Pancreas (tissue), 10 donors: ENCODE measurements at regions not wholly inside any gene's neighbourhood (a gene's known extent, or its start where the extent isn't known, plus 50 kb on each side); places are given as distances from the start of the nearest gene placed in this dataset.

Source experiments
- ATAC-seq, 4 donors: fragments of 200-7000 bp; cut with Tn5 transposase; one replicate each; pipeline versions ENCODE4 v1.8.0 to v1.9.1; 2020; ENCODE audit warnings: mild to moderate bottlenecking in 4 of 4, moderate library complexity in 4 of 4
- DNase-seq, 6 donors: peaks; one replicate each; pipeline ENCODE4 v3.0.0-alpha.2; 2020
- FAIRE-seq: peaks from 2 replicates; lab custom pipeline; 2012; peaks lifted over from hg19 to GRCh38; lab: Jason Lieb, UNC
- H3K27ac ChIP-seq, 4 donors: fragments of 200-600 bp; sonication (generic); 1 replicate in 3 of 4; 2 replicates in 1 of 4; pipeline versions ENCODE4 v1.5.0 to v1.8.0; 2020
- H3K27me3 ChIP-seq, 4 donors: fragments of 200-600 bp; one replicate each; pipeline ENCODE4 v1.8.0; 2021
- H3K36me3 ChIP-seq, 3 donors: fragments of 200-600 bp; sonication (generic) in 1 of 3; one replicate each; pipeline versions ENCODE4 v1.5.0 to v1.8.0; 2020 to 2021
- H3K4me1 ChIP-seq, 3 donors: fragments of 200-600 bp; one replicate each; pipeline ENCODE4 v1.8.0; 2021
- H3K4me3 ChIP-seq, 4 donors: fragments of 200-600 bp; sonication (generic) in 2 of 4; one replicate each; pipeline versions ENCODE4 v1.5.0 to v1.8.0; 2020 to 2021
- H3K9me3 ChIP-seq, 4 donors: fragments of 200-600 bp; one replicate each; pipeline ENCODE4 v1.8.0; 2021
- CTCF ChIP-seq, 4 donors: fragments of 200-600 bp; sonication (generic) in 3 of 4; IDR thresholded peaks; one replicate each; pipeline versions ENCODE4 v1.5.0 to v1.8.0; 2021; ENCODE audit warnings: antibody characterized with exemption in 4 of 4
- WGBS, 2 donors: extraction: QIAGEN DNeasy Blood & Tissue Kit; methylation state at CpG; one replicate each; pipeline ENCODE4 v1.1.7; 2013; 5-methylcytosine and 5-hydroxymethylcytosine counted together
- intact Hi-C, 3 donors: fragments of 100-400 bp; cut with DNase I; formaldehyde crosslinking; loops; one replicate each; pipeline versions ENCODE4 v1.11.1 to v1.14.2; 2022
- donor health status: healthy with polysubstance abuse.
- donor health status: DM: no; HTN: no; CAD: no; lungs with moderate emphysema.
- donor health status: DM: no; HTN: no; CAD: no.
- donor health status: control.
- donor health status: control.
- donor health status: Bipolar disorder and iron deficiency.
- donor health status: DM: yes; HTN: yes; CAD: no.
- donor health status: DM: no; HTN: no; CAD: no.
- donor health status: DM: no; HTN: no; CAD: no.
- donor health status: DM: yes; HTN: yes; CAD: no.

GRCh38 chr16:50941681-50942080 lies 199.8 kb downstream of the CYLD start:
- no peak for TF ChIP-seq CTCF (IDR thresholded peaks at IDR 0.05)
- no peak for ATAC-seq
- 86% methylated on average over 6 of the region's 6 CpGs for WGBS, 2 donors
- H3K4me1 ChIP-seq: no peaks in the 10 kb centered on the region
- no peak for FAIRE-seq
- no peak overlapping the region for H3K4me3 ChIP-seq
- H3K27ac ChIP-seq: no peak overlapping the region
- H3K27me3 ChIP-seq: no peaks in the 10 kb centered on the region
- intact Hi-C loops: no loop called here
- no peaks in the 10 kb centered on the region for H3K9me3 ChIP-seq
- H3K36me3 ChIP-seq: no peaks in the 10 kb centered on the region
- DNase-seq: no peak

GRCh38 chr16:50940275-50940854 lies 198.5 kb downstream of the CYLD start:
- DNase-seq (peak; percentile 59 to 84 (median 78)), ATAC-seq (peak; percentile 80 to 93 (median 86)), FAIRE-seq (no peak)
- Histone ChIP-seq H3K4me3 (no peak overlapping the region), H3K36me3 (no peaks in the 10 kb centered on the region), H3K4me1 (no peaks in the 10 kb centered on the region), H3K27ac (no peak overlapping the region), H3K27me3 (no peaks in the 10 kb centered on the region), H3K9me3 (no peaks in the 10 kb centered on the region)
- 48 to 51% methylated on average over 7 of the region's 7 CpGs for WGBS, 2 donors
- intact Hi-C loops: no loop called here
- no peak for TF ChIP-seq CTCF (IDR thresholded peaks at IDR 0.05)

- no peaks in the 10 kb centered on the region for H3K36me3 ChIP-seq
- FAIRE-seq (no peak), DNase-seq (no peak), ATAC-seq (no peak)
- H3K4me3 ChIP-seq: no peak overlapping the region
- H3K27ac ChIP-seq: no peak overlapping the region
- H3K4me1 ChIP-seq: no peaks in the 10 kb centered on the region
- no peaks in the 10 kb centered on the region for H3K9me3 ChIP-seq
- intact Hi-C loops: no loop called here
- TF ChIP-seq CTCF (IDR thresholded peaks at IDR 0.05): no peak
- H3K27me3 ChIP-seq: no peaks in the 10 kb centered on the region
- 72 to 76% methylated on average over 2 of the region's 2 CpGs for WGBS, 2 donors
These were observed 197.5 kb downstream of the CYLD start for GRCh38 chr16:50939356-50939755.

- TF ChIP-seq CTCF (IDR thresholded peaks at IDR 0.05): no peak
- intact Hi-C loops: no loop called here
- Histone ChIP-seq H3K36me3 (no peaks in the 10 kb centered on the region), H3K4me3 (no peak overlapping the region), H3K4me1 (no peaks in the 10 kb centered on the region), H3K27ac (no peak overlapping the region), H3K27me3 (no peaks in the 10 kb centered on the region), H3K9me3 (no peaks in the 10 kb centered on the region)
- WGBS, 2 donors: 56 to 57% methylated on average over 11 of the region's 11 CpGs
- DNase-seq (no peak), FAIRE-seq (no peak), ATAC-seq (no peak)
These were observed 197.0 kb downstream of the CYLD start for GRCh38 chr16:50938932-50939331.

GRCh38 chr16:50933262-50933661 lies 191.4 kb downstream of the CYLD start:
- no peaks in the 10 kb centered on the region for H3K4me1 ChIP-seq
- ATAC-seq (no peak), FAIRE-seq (no peak), DNase-seq (no peak)
- H3K4me3 ChIP-seq: no peak overlapping the region
- WGBS, 2 donors: 37 to 60% methylated on average over 3 of the region's 3 CpGs
- H3K9me3 ChIP-seq: no peaks in the 10 kb centered on the region
- H3K27ac ChIP-seq: no peak overlapping the region
- H3K27me3 ChIP-seq: no peaks in the 10 kb centered on the region
- intact Hi-C loops: no loop called here
- TF ChIP-seq CTCF (IDR thresholded peaks at IDR 0.05): no peak
- H3K36me3 ChIP-seq: no peaks in the 10 kb centered on the region
